H54 (cell line): ENCODE measurements at regions not wholly inside any gene's neighbourhood (a gene's known extent, or its start where the extent isn't known, plus 50 kb on each side); places are given as distances from the start of the nearest gene placed in this dataset.

Experiments
- DNase-seq: peaks from one replicate; pipeline ENCODE4 v3.0.0; 2011; ENCODE audit warnings: low spot score, mixed read lengths; ENCODE audit not compliant: insufficient read length
- FAIRE-seq: peaks from 3 replicates; lab custom pipeline; 2011; peaks lifted over from hg19 to GRCh38; lab: Jason Lieb, UNC
- POLR2A ChIP-seq: IDR thresholded peaks from 2 replicates; pipeline ENCODE4 v1.6.1; 2011; ENCODE audit warnings: low read depth, mild to moderate bottlenecking, low read length

DNA sequence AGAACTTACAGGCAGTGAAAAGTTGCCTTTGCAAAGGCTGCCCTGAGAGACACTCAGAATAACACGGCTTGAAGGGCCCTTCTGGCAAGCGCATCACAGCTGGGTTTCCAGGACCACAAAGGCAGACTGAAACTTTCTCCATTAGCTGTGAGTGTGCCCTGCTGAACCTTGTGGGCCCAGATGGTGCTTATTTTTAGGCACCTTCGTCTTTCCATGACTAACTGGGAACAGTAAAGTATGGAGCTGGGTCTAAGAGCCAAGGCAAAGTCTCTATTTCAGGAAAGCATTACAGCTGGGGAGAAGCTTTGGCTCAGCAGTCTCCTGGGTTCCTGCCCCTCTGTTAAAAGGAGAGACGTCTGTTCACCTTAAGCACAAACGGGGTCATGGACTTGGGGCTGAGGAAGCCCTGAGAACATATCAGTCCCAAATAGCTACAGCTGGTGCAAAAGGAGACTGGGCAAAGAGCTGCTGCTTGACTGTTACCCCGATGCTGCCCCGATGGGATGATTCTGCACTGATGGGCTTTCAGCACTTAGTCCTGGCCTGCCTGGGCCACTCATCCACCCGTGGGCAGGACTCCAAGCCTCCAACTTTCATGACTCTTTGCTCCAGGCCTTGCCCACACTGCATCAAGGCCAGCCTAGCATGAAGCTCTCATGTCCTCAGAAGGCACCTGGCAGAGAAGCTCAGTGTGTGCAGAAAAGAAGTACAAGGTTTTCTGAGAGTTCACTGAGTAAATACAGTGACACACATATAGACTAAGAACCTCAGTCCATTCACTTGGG lies 248.3 kb downstream of the PHLDA1 start:
- no peak for TF ChIP-seq POLR2A
- no peak for DNase-seq
- FAIRE-seq = no peak

DNA sequence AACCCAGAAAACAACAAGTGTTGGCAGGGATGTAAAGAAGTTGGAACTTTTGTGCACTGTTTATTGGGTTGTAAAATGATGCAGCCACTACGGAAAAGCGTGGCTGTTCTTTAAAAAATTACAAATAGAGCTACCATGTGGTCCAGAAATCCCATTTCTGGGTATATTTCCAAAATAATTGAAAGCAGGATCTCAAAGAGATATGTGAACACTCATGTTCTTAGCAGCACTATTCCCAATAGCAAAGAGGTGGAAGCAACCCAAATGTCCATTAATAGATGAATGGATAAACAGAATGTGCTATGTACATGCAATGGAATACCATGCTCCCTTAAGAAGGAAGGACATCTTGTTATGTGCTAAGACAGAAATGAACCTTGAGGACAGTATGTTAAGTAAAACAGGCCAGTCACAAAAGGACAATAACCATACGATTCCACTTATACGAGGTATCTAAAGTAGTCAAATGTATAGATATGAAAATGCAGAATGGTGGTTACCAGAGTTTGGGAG lies 249.5 kb downstream of the PHLDA1 start:
- DNase-seq (no peak), FAIRE-seq (no peak)
- no peak for TF ChIP-seq POLR2A

DNA sequence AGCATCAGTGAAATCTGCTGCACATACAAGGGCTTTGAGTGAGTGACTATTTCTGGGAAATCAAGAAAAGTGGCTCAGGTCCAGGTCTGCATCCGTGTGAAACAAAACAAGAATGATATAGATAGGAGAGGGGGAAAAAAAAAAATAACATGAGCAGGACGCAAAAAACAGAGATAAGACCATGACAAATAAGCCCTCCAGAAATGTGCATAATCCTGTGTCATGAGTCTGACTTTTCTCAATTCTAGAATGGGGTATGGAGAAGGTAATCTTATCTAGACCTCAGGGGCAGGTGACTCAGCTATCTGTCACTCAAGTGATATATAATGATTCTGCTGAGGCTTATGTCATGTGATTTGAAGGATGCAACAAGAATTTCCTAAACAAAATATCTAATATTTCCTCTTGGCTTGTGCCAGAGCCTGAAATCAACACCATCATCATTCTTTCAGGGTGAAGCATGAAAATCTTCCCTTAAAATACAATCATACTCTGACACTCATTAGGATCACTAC lies 250.0 kb downstream of the PHLDA1 start:
- no peak for TF ChIP-seq POLR2A
- DNase-seq (no peak), FAIRE-seq (no peak)

DNA sequence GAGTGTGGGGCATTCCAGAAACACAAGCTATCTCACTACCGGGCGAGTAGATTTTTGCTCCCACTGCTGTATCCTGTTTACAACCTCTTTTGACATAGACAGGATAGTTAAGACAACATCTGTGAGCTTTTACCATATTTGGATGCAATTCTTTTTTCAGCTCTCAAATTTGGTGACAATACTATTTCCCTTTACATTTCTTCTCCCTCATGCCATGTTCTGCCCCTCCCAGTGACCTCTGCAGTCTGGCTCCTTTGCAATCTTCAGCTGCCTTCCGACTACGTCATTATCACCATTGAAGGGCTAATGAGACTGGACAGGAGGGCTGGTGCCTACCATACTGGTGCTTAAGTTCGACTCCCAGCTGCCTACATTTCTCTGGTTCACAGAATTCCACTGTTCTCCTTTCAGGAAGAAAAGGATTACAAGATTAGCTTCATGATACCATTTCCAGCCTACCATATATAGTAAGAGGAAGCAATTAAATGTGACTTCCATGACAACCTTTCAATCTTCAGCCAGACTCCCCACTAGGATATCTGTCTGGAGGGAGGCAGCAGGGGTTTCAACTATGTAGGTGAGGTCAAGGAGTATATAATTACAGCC lies 251.6 kb downstream of the PHLDA1 start:
- DNase-seq (no peak), FAIRE-seq (no peak)
- no peak for TF ChIP-seq POLR2A

DNA sequence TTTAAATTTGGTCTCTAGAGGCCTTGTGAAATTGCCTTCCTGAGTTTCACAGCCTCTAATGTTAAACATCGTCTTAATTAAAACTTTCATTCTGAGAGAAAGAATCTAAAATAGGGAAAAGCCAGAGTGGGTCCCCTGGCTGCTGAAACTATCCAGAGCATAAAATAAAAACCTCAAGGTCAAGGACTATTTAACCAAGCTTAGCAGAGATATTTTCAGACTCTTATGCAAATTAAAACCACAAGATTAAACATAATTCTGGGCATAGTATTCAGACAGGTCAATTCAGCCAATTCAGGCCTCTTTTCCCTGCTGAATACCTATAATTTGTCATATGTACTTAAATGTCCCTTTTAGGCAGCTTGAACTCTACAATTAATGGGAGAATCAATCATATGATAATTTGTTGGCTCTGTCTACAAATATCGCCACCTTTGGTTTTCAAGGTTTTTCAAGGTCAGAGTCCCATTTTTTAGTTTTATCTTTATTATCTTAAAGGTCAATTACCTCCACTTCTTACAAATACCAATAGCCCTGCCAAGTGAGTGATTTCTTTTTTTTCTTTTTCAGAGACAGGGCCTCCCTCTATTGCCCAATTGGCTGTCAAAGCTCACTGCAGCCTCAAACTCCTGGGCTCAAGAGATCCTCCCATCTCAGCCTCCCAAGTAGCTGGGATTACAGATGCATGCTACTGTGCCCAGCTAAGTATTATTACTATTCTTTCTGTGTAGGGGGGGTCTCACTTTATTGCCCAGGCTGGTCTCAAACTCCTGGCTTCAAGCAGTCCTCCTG lies 257.1 kb downstream of the PHLDA1 start:
- FAIRE-seq = no peak
- DNase-seq = no peak
- no peak for TF ChIP-seq POLR2A

DNA sequence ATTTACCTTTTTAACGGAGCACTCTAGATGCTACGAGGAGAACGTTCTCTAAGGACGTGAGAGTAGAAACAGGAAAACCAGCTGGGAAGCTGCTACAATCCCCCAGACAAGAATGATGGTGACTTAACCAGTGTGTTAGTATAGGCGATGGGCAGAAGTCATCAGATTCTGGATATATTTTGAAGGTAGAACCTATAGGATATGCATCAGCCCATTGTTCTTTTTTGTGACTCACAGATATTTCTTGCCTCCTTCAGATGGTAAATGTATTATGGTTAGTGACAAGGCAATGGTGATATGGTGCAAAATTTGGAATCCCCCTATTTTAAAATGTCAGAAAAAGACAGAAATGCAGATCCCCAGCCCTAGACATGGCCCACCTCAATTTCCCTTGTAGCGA lies 258.2 kb downstream of the PHLDA1 start:
- DNase-seq = no peak
- TF ChIP-seq POLR2A = no peak
- no peak for FAIRE-seq

DNA sequence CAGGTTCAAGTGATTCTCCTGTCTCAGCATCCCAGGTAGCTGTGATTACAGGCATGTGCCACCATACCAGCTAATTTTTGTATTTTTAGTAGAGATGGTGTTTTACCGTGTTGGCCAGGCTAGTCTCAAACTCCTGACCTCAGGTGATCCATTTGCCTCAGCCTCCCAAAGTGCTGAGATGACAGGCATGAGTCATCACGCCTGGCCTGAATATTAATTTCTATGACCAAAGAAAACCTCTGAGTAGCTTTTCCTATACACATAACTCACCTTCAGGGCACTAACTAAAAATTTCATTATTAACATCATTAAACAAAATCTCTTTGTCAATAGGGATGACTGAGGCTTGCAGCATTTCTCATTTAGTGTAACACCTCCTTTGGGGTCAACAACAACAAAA lies 259.6 kb upstream of the KRR1 start:
- FAIRE-seq = no peak
- TF ChIP-seq POLR2A = no peak

DNA sequence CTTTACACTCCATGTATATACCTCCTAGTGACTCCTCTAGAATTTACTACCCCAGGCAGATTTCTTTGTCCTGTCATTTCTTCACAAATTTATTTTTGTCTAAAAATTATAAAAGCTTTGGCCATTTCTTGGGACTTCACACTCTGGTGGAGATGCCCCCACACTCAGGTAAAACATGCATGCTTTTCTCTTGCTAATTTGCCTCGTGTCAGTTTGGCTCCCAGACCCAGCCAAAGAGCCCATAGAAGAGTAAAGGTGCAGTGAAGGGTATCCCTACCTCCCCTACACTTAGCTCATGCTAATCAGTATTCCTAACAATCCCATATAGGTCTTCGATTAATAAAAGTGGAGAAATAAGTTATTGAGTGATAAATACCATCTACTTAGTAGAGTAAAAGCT lies 256.5 kb upstream of the KRR1 start:
- FAIRE-seq = no peak
- no peak for TF ChIP-seq POLR2A
- no peak for DNase-seq

More for the DNA sequence above, 259.6 kb upstream of the KRR1 start:
- no peak for DNase-seq

DNA sequence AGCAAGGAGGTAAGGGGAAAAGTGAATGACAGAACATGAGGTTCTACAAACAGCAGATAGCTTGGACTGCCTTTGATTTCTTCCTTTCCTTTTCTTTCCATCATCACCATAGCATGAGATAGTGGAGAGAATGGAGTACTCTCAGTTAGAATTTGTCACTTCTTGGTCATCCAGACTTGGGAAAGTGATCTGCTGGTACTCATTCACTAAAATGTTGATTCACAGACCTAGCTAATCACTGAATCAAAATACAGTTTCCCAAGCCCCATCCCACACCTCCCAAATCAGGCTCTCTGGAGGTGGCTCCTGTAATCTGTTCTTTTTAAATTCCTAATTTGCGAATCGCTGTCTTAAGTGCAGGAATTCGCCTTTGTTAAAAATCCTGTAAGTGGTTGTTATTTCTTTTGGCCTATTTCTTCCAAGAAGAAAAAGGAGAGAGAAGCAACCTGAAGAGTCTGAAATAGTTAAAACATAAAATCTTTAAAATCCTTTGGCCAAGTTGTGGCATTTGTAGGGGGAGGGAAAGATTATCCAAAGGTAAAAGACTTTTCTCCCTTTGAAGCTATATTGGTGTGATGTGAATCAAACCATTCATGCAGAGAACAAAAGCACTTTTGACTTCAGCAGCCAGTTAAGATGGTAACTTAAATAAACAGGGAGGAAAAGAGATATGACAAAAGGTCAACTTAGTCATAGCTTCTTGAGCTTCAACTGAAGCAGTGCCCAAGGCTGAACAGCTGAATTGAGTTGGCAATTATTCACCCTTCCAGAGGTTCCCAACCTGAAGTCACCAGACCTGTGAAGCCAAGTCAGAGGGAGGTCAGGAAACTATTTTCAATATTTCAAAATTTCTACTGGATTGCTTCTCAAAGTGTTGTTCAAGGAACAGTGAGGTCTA lies 255.1 kb upstream of the KRR1 start:
- no peak for TF ChIP-seq POLR2A
- FAIRE-seq = peak; percentile 98
- DNase-seq = peak; percentile 27

DNA sequence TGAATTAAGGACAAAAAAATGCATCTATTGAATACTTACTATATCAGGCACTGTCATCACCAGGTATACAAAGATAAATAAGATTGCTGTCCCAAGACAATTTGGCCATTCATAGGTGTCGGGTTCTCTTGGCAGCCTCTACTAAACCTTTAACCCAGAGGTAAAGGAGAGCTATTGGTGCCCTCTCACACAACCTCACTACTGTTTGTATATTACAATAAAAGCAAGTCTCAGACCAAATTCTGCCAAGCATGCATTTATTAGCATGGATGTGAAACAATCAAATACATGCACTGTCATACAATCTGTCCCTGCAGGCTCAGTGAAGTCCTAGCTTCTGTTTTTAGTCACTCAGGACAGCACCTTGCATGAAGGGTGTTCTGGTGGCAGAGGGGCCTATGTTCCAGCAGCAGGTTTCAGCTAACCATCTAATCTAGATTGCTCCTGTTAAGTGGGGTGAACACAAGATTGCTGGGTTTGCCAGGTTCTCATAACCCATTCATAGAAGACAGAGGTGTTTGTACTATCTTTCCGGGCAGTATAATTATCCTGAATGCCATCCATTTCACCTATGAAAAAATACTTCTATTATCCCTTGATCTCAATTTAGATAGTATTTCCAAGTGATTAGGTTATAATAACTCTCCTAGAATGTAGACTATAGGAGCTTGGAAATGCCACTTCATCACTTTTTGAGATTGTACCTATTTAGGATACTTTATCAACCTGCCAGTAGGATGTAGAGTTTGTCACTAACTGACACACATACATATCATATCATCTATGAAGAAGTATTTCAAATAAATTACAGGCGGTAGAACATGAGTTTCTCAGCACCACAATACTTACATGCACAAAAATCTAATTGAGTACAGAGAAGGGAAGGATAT lies 254.0 kb upstream of the KRR1 start:
- TF ChIP-seq POLR2A = no peak
- DNase-seq = no peak
- FAIRE-seq = peak; percentile 20

DNA sequence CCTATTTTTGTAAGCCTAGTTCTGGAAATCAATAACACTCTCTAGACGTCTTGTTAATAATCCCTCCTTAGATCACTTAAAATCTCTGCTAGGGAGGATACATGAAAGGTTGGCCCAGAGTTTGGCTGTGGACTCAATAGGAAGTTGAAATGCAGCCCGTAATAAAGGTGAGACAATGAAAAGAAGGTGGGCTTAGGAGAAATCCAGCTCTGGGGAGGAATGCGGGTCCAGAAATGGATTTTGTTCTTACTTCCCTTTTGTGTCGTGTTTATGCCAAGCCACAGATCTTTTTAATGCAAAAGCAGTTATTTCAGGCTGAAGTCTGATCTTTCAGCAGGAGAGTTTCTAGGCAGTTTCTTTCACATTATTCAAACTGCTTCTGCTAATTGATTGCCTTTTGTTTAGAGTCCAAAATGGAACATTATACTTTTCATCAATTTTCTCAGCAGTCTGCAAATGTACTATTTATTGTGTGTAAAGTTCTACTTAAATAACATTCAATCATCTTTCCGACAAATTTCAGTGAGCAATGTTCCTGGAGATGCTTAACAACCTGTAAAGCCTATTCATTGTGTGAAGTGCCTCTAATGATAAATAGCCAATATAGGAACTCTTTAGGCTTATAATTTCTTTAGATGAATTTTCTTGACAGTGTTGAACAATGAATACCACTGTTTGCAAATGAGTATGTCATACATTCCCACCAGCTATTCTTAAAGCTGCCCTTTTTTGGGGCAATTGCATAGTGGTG lies 252.9 kb upstream of the KRR1 start:
- DNase-seq = no peak
- peak; percentile 53 for FAIRE-seq

More for the DNA sequence above, 252.9 kb upstream of the KRR1 start:
- TF ChIP-seq POLR2A = no peak
